ELR (cell line): ENCODE measurements at regions not wholly inside any gene's neighbourhood (a gene's known extent, or its start where the extent isn't known, plus 50 kb on each side); places are given as distances from the start of the nearest gene placed in this dataset.

ENCODE experiments used
- DNase-seq: peaks from one replicate; pipeline ENCODE4 v3.0.0-alpha.2; 2015; ENCODE audit warnings: low read depth

- no peak for DNase-seq
Observed at GRCh38 chr14:101706509-101707067, 54.9 kb upstream of the PPP2R5C start.

DNA sequence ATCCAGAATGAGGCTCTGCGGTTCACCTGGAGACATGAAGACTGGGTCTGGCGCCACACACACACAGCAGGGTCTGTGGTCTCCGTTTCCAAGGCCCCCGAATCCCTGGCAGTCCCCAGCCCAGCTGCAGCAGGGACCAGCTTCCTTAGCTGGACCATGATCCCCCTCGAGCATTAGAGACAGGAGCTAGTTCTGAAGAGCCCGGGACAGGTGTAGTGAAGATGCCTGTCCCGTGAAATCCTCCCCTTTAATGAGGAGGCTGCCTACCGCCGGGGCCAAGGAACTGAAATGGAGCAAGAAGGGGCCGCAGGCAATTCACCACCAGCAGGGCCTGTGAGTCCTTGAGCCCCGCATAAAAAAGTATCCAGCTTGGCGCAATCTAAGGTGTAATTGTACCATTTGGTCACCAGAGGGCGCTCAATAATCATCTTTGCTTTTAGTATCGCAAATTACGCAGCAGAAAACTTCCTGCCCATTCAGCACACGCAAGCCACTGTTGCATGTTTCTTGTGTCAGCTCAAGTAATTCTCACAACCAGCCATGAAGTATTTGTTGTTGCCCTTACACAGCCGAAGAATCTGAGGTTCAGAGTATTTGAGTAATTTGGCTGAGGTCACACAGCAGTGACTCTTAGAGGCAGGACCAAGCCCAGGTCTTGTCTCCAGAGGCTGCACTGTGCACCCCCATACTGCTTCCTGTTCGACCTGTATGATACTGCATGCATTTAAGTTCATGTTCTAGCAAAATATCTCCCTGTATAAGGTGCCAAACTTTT lies 54.3 kb upstream of the PPP2R5C start:
- peak; percentile 85 for DNase-seq

DNA sequence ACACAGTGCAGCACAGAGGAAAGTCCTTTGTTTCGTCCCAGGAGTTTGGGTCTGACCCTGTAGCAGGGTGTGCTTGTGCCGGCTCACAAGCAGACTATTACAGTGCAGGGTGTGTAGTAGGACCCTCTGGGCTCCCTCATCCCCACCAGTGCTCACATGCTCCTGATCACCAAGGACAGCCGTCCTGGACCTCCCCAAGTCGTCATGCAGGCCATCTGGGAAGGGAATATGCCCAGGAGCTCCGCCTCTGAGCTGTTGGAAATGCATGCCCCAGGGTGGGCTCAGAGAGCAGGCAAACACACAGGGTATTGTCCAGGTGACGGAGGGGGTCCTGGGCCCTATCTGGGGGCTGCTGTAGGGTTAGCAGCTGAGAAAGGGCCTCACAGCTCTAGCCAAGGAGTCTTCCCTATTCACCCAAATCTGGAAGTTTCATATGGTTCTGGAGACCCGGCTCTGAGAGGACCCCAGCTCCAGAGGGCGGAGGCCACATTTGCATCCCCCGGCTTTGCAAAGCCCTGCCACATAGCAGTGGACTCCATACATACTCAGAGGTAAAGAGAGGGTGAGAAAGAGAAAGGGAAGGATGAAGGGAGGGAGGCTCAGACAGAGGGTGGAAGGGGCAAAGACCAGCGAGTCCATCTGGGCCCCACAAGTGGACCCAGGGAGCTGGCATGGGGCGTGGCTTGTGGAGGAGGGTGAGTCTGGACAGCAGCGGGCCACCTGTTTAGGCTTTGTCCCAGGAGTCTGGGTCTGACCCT lies 53.5 kb upstream of the PPP2R5C start:
- DNase-seq: no peak

GRCh38 chr14:101708853-101709532 lies 52.5 kb upstream of the PPP2R5C start:
- no peak for DNase-seq

GRCh38 chr14:101709533-101709881 lies 52.0 kb upstream of the PPP2R5C start:
- no peak for DNase-seq

- DNase-seq: no peak
Observed at GRCh38 chr14:101709962-101710931, 51.3 kb upstream of the PPP2R5C start.

GRCh38 chr14:101711041-101711856 lies 50.3 kb upstream of the PPP2R5C start:
- DNase-seq: no peak
